ENCODE measurements at regions not wholly inside any gene's neighbourhood (a gene's known extent, or its start where the extent isn't known, plus 50 kb on each side); places are given as distances from the start of the nearest gene placed in this dataset.

DNA sequence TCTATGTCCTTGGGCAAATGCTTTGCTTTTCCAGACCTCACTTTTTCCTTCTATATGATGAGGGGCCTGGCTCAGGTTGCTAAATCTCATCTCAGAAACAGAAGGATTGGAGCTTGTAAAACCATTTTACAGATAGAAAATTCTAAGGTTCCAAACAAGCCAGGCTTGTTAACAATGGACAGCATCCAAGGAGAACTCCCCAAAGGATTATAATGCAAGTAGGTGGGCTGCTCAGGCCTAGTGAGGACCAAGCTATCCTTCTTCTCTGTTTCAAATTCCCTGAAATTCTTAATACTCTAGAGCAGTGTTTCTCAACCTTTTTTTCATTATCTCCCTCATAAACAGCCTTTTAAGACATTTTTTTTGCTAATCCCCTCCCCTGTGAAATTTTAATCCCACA lies 269.8 kb downstream of the TMEM38B start:
- TF ChIP-seq CTCF (IDR thresholded peaks at IDR 0.05) = no peak
- TF ChIP-seq POLR2A (IDR thresholded peaks at IDR 0.05) = no peak
